HepG2 (cell line): ENCODE measurements at regions not wholly inside any gene's neighbourhood (a gene's known extent, or its start where the extent isn't known, plus 50 kb on each side); places are given as distances from the start of the nearest gene placed in this dataset.

ENCODE experiments used
- ATAC-seq: fragments of 200-7000 bp; cut with Tn5 transposase; 3 replicates; pipeline ENCODE4 v1.9.1; 2020; ENCODE audit warnings: mild to moderate bottlenecking, moderate library complexity
- BruUV-seq: library from RNA; stranded (reverse); fragments of 400-500 nt; replicated peaks from 2 replicates; lab custom pipeline; 2021; lab: Mats Ljungman, UMichigan
- CTCF ChIA-PET: fragments of 300-600 bp; formaldehyde crosslinking; extraction: SDS; loops from one replicate; lab custom pipeline; 2021; ENCODE audit warnings: low total read pairs, inconsistent platforms, low intra/inter-chr PET ratio; lab: Yijun Ruan, JAX
- POLR2A ChIA-PET: fragments of 350-600 bp; sonication (Branson Sonifier 250); formaldehyde crosslinking; loops from one replicate; lab custom pipeline; 2020; ENCODE audit warnings: antibody characterized with exemption, inconsistent platforms; lab: Yijun Ruan, JAX
- DNase-seq: peaks from one replicate; pipeline ENCODE4 v3.0.0-alpha.2; 2015; ENCODE audit warnings: low spot score
- FAIRE-seq: peaks from 3 replicates; lab custom pipeline; 2011; peaks lifted over from hg19 to GRCh38; lab: Jason Lieb, UNC
- H2AFZ ChIP-seq: one replicate; pipeline ENCODE4 v1.6.1; 2011; ENCODE audit warnings: low read length, inconsistent platforms
- H3K27ac ChIP-seq: fragments of 300-600 bp; 3 replicates; pipeline ENCODE4 v1.8.0; 2011; ENCODE audit warnings: mixed run types, mild to moderate bottlenecking, mixed read lengths, low read length, inconsistent platforms; ENCODE audit not compliant: insufficient read depth; ENCODE audit errors: extremely low read length
- H3K27me3 ChIP-seq, 2 experiments: fragments of 200-600 bp in 1 of 2; 2 replicates in 1 of 2; 3 replicates in 1 of 2; pipeline versions ENCODE4 v1.6.0 to v1.8.0; 2011; ENCODE audit warnings: low read length in 2 of 2, mild to moderate bottlenecking in 2 of 2, moderate library complexity in 2 of 2, inconsistent platforms in 1 of 2; ENCODE audit not compliant: insufficient read depth in 2 of 2, control insufficient read depth in 1 of 2
- H3K36me3 ChIP-seq, 2 experiments: fragments of 200-600 bp in 1 of 2; replicated peaks in 1 of 2; 2 replicates in 1 of 2; 3 replicates in 1 of 2; pipeline versions ENCODE4 v1.5.1 to v1.8.0; 2011; ENCODE audit warnings: low read length in 2 of 2, inconsistent platforms in 1 of 2; ENCODE audit not compliant: insufficient read depth in 2 of 2, control insufficient read depth in 1 of 2
- H3K4me1 ChIP-seq: 2 replicates; pipeline ENCODE4 v1.5.1; 2012; ENCODE audit warnings: low read length, inconsistent platforms; ENCODE audit not compliant: insufficient read depth
- H3K4me2 ChIP-seq: 2 replicates; pipeline ENCODE4 v1.6.0; 2011; ENCODE audit warnings: low read depth, low read length, inconsistent platforms
- H3K4me3 ChIP-seq, 3 experiments: fragments of 200-600 bp in 1 of 3; sonication (generic), shearing (Covaris generic) in 1 of 3; replicated peaks in 1 of 3; 2 replicates each; pipeline ENCODE4 v1.5.1; 2011 to 2016; ENCODE audit warnings: low read length in 3 of 3, inconsistent platforms in 2 of 3, low read depth in 2 of 3, mild to moderate bottlenecking in 2 of 3, control low read depth in 1 of 3, mixed read lengths in 1 of 3; ENCODE audit not compliant: insufficient read depth in 1 of 3
- H3K79me2 ChIP-seq: one replicate; pipeline ENCODE4 v1.6.1; 2011; ENCODE audit warnings: low read length, inconsistent platforms; ENCODE audit not compliant: insufficient read depth
- H3K9ac ChIP-seq: 2 replicates; pipeline ENCODE4 v1.6.0; 2011; ENCODE audit warnings: mild to moderate bottlenecking, low read depth, low read length, inconsistent platforms; ENCODE audit not compliant: insufficient read depth
- H3K9me3 ChIP-seq: 2 replicates; pipeline ENCODE4 v1.5.1; 2012; ENCODE audit warnings: mild to moderate bottlenecking, low read length
- H4K20me1 ChIP-seq: 2 replicates; pipeline ENCODE4 v1.6.0; 2011; ENCODE audit warnings: inconsistent platforms, mild to moderate bottlenecking, low read length, moderate library complexity; ENCODE audit not compliant: insufficient read depth
- ATF7 ChIP-seq, 2 experiments: fragments of 450-650 bp in 1 of 2; sonication (generic) in 1 of 2; formaldehyde crosslinking in 1 of 2; IDR thresholded peaks; 2 replicates each; pipeline versions ENCODE4 v1.4.0 to v1.6.1; 2016 to 2020; ENCODE audit warnings: antibody characterized with exemption in 1 of 2, mild to moderate bottlenecking in 1 of 2, missing genetic modification reagents in 1 of 2
- ELF3 ChIP-seq: IDR thresholded peaks from 2 replicates; pipeline ENCODE4 v1.6.1; 2016; ENCODE audit warnings: missing genetic modification reagents, missing compliant biosample characterization
- GATAD2A ChIP-seq: IDR thresholded peaks from 2 replicates; pipeline ENCODE4 v1.6.1; 2016
- GTF2F1 ChIP-seq: fragments of 150-350 bp; IDR thresholded peaks from 2 replicates; pipeline ENCODE4 v1.6.1; 2014; ENCODE audit warnings: low read length
- HDAC6 ChIP-seq: fragments of 200-600 bp; sonication (generic); IDR thresholded peaks from 2 replicates; pipeline ENCODE4 v1.7.0; 2017; ENCODE audit warnings: mild to moderate bottlenecking, antibody characterized with exemption, low read length, low read depth
- HMGA1 ChIP-seq: sonication (generic); formaldehyde crosslinking; conservative IDR thresholded peaks from 2 replicates; pipeline ENCODE4 v1.4.0; 2020; ENCODE audit warnings: missing genetic modification reagents
- TEAD2 ChIP-seq: sonication (generic); formaldehyde crosslinking; IDR thresholded peaks from 2 replicates; pipeline ENCODE4 v1.9.0; 2021; ENCODE audit warnings: missing genetic modification reagents
- ZNF143 ChIP-seq: sonication (generic); formaldehyde crosslinking; IDR thresholded peaks from 2 replicates; pipeline ENCODE4 v1.4.0; 2020; ENCODE audit warnings: missing genetic modification reagents
- ZNF614 ChIP-seq: IDR thresholded peaks from 2 replicates; pipeline ENCODE4 v1.6.1; 2018; ENCODE audit warnings: missing biosample characterization, missing genetic modification reagents, inconsistent platforms, borderline replicate concordance
- ZNF879 ChIP-seq: sonication (generic); formaldehyde crosslinking; IDR thresholded peaks from 2 replicates; pipeline ENCODE4 v1.8.1; 2023; ENCODE audit warnings: missing genetic modification reagents
- in situ Hi-C: cut with HindIII; loops from 2 replicates; pipeline ENCODE4 v1.10.0; 2017; ENCODE audit warnings: low pct_unique_long_range_greater_than_20kb; ENCODE audit not compliant: extremely low pct_ligation_motif_present
- intact Hi-C: fragments of 100-400 bp; cut with micrococcal nuclease; formaldehyde crosslinking; loops from one replicate; pipeline ENCODE4 v1.10.0; 2022; ENCODE audit not compliant: unreplicated experiment
- TF ChIP-seq, protein P1 (sequence below): sonication (generic); formaldehyde crosslinking; IDR thresholded peaks from 2 replicates; pipeline ENCODE4 v1.4.0; 2020; ENCODE audit warnings: mild to moderate bottlenecking, missing genetic modification reagents
- TF ChIP-seq, protein P2 (sequence below): sonication (generic); formaldehyde crosslinking; IDR thresholded peaks from 2 replicates; pipeline ENCODE4 v1.8.1; 2023; ENCODE audit warnings: mild to moderate bottlenecking, missing genetic modification reagents, borderline replicate concordance
- TF ChIP-seq, protein P3 (sequence below): IDR thresholded peaks from 2 replicates; pipeline ENCODE4 v1.6.1; 2018; ENCODE audit warnings: missing genetic modification reagents, mild to moderate bottlenecking, missing compliant biosample characterization
- TF ChIP-seq, protein P4 (sequence below): sonication (generic); formaldehyde crosslinking; IDR thresholded peaks from 2 replicates; pipeline ENCODE4 v1.4.0; 2020; ENCODE audit warnings: missing genetic modification reagents, borderline replicate concordance
- TF ChIP-seq, protein P5 (sequence below): sonication (generic); formaldehyde crosslinking; IDR thresholded peaks from 2 replicates; pipeline ENCODE4 v1.4.0; 2020; ENCODE audit warnings: missing genetic modification reagents

DNA sequence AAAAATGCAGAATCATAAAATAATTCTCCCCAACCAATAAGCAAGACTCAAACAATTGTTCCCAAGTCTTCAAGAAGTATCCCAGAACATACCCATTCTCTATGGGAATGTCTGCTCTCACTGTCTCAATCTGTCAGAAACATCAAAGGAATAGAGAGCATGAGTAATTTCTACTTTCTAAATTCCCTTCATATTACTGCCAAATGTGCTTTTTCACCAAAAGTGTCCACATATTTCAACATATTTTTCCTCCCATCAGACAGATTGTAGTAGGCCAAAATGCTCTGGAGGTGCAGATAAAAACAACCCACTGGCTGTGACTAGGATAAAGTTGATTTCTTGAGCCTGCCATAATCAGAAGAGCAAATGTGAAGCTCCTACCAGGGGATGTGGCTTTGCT lies 692.0 kb upstream of the FAM241A start:
- CTCF ChIA-PET: no interaction called here
- TF ChIP-seq, protein P1, sequence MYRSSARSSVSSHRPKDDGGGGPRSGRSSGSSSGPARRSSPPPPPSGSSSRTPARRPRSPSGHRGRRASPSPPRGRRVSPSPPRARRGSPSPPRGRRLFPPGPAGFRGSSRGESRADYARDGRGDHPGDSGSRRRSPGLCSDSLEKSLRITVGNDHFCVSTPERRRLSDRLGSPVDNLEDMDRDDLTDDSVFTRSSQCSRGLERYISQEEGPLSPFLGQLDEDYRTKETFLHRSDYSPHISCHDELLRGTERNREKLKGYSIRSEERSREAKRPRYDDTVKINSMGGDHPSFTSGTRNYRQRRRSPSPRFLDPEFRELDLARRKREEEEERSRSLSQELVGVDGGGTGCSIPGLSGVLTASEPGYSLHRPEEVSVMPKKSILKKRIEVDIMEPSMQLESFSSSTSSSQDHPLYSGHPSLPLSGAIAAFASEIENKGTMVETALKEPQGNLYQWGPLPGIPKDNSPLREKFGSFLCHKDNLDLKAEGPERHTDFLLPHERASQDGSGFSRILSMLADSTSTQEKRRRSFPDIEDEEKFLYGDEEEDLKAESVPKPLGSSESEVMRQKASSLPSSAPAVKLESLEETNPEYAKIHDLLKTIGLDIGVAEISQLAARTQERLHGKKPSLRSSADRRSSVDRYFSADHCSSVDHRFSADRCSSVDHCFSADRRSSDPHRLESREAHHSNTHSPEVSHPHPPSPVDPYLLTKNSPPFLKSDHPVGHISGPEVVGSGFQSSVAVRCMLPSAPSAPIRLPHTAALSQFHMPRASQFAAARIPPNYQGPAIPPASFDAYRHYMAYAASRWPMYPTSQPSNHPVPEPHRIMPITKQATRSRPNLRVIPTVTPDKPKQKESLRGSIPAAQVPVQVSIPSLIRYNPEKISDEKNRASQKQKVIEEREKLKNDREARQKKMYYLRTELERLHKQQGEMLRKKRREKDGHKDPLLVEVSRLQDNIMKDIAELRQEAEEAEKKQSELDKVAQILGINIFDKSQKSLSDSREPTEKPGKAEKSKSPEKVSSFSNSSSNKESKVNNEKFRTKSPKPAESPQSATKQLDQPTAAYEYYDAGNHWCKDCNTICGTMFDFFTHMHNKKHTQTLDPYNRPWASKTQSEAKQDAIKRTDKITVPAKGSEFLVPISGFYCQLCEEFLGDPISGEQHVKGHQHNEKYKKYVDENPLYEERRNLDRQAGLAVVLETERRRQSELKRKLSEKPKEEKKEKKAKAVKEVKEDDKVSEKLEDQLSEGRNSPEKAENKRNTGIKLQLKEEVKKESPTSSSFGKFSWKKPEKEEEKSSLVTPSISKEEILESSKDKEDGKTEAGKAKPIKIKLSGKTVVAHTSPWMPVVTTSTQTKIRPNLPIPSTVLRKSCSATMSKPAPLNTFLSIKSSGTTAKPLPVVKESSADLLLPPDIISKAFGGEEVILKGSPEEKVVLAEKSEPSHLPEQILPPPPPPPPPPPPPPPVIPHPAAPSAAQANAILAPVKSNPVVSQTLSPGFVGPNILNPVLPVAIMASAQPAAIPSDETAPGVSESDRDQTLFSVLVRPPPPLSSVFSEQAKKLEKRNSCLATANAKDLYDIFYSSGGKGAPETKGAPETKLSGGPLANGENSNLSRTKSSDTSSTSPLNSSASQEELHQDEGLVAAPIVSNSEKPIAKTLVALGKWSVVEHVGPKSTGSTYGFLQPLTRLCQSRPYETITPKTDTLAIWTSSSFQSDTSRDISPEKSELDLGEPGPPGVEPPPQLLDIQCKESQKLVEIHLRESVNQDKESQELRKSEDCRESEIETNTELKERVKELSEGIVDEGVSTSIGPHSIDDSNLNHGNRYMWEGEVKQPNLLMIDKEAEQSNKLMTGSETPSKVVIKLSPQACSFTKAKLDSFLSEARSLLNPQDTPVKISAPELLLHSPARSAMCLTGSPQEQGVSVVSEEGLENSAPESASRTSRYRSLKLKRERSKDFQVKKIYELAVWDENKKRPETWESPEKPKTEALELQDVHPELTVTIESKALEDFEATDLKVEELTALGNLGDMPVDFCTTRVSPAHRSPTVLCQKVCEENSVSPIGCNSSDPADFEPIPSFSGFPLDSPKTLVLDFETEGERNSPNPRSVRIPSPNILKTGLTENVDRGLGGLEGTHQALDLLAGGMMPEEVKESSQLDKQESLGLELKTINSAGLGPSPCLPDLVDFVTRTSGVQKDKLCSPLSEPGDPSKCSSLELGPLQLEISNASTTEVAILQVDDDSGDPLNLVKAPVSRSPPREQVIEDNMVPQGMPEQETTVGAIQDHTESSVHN (CRISPR knock-in tag): no peak
- TF ChIP-seq, protein P2, sequence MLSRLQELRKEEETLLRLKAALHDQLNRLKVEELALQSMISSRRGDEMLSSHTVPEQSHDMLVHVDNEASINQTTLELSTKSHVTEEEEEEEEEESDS (CRISPR knock-in tag): no peak
- TF ChIP-seq, protein P3, sequence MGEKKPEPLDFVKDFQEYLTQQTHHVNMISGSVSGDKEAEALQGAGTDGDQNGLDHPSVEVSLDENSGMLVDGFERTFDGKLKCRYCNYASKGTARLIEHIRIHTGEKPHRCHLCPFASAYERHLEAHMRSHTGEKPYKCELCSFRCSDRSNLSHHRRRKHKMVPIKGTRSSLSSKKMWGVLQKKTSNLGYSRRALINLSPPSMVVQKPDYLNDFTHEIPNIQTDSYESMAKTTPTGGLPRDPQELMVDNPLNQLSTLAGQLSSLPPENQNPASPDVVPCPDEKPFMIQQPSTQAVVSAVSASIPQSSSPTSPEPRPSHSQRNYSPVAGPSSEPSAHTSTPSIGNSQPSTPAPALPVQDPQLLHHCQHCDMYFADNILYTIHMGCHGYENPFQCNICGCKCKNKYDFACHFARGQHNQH (CRISPR knock-in tag): no peak
- TF ChIP-seq, protein P4, sequence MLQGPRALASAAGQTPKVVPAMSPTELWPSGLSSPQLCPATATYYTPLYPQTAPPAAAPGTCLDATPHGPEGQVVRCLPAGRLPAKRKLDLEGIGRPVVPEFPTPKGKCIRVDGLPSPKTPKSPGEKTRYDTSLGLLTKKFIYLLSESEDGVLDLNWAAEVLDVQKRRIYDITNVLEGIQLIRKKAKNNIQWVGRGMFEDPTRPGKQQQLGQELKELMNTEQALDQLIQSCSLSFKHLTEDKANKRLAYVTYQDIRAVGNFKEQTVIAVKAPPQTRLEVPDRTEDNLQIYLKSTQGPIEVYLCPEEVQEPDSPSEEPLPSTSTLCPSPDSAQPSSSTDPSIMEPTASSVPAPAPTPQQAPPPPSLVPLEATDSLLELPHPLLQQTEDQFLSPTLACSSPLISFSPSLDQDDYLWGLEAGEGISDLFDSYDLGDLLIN (CRISPR knock-in tag): no peak
- no peak for TF ChIP-seq GTF2F1
- no peak for TF ChIP-seq ZNF143 (CRISPR knock-in tag)
- no peak for TF ChIP-seq ZNF614 (CRISPR knock-in tag)
- no peak for TF ChIP-seq ZNF879 (CRISPR knock-in tag)
- no peak for TF ChIP-seq GATAD2A (CRISPR knock-in tag)
- TF ChIP-seq, protein P5, sequence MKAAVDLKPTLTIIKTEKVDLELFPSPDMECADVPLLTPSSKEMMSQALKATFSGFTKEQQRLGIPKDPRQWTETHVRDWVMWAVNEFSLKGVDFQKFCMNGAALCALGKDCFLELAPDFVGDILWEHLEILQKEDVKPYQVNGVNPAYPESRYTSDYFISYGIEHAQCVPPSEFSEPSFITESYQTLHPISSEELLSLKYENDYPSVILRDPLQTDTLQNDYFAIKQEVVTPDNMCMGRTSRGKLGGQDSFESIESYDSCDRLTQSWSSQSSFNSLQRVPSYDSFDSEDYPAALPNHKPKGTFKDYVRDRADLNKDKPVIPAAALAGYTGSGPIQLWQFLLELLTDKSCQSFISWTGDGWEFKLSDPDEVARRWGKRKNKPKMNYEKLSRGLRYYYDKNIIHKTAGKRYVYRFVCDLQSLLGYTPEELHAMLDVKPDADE: no peak
- no peak for TF ChIP-seq HMGA1
- TF ChIP-seq TEAD2 (CRISPR knock-in tag): no peak
- no peak for TF ChIP-seq ATF7 (IDR thresholded peaks at IDR 0.05)
- TF ChIP-seq ATF7 (CRISPR knock-in tag; IDR thresholded peaks at IDR 0.05): no peak
- no peak for TF ChIP-seq ELF3 (CRISPR knock-in tag)
- TF ChIP-seq HDAC6: no peak

More for the DNA sequence above, 692.0 kb upstream of the FAM241A start:
- no peak overlapping the region for H3K4me3 ChIP-seq
- intact Hi-C loops: no loop called here
- H3K9me3 ChIP-seq: no peaks in the 10 kb centered on the region
- no peaks in the 10 kb centered on the region for H3K4me1 ChIP-seq
- no peaks in the 10 kb centered on the region for H3K79me2 ChIP-seq
- no peak overlapping the region for H3K4me2 ChIP-seq
- no peak overlapping the region for H3K27ac ChIP-seq
- no peak overlapping the region for H3K9ac ChIP-seq
- in situ Hi-C loops: no loop called here
- H4K20me1 ChIP-seq: no peaks in the 10 kb centered on the region
- ATAC-seq: no peak
- no TSS peak for BruUV-seq
- DNase-seq: no peak
- no peak for FAIRE-seq
- POLR2A ChIA-PET: no interaction called here
- no peaks in the 10 kb centered on the region for H3K36me3 ChIP-seq
- no peaks in the 10 kb centered on the region for H3K27me3 ChIP-seq
- H2AFZ ChIP-seq: no peak overlapping the region
